Esophagus muscularis mucosa (tissue), 4 donors: ENCODE measurements at regions not wholly inside any gene's neighbourhood (a gene's known extent, or its start where the extent isn't known, plus 50 kb on each side); places are given as distances from the start of the nearest gene placed in this dataset.

Experiments
- DNase-seq: peaks from one replicate; pipeline ENCODE4 v3.0.0-alpha.2; 2017; ENCODE audit errors: extremely low spot score
- H3K27ac ChIP-seq, 4 donors: fragments of 200-600 bp; sonication (generic); replicated peaks in 1 of 4; 1 replicate in 3 of 4; 2 replicates in 1 of 4; pipeline ENCODE4 v1.5.1; 2016 to 2019; ENCODE audit warnings: mild to moderate bottlenecking in 1 of 4
- H3K27me3 ChIP-seq, 4 donors: fragments of 200-600 bp; sonication (generic); one replicate each; pipeline versions ENCODE4 v1.5.1 to v1.6.0; 2016 to 2019
- H3K36me3 ChIP-seq, 4 donors: fragments of 200-600 bp; sonication (generic); one replicate each; pipeline ENCODE4 v1.5.1; 2016 to 2019
- H3K4me1 ChIP-seq, 4 donors: fragments of 200-600 bp; sonication (generic); one replicate each; pipeline ENCODE4 v1.5.1; 2016 to 2019
- H3K4me3 ChIP-seq, 4 donors: fragments of 200-600 bp; sonication (generic); 1 replicate in 2 of 4; 2 replicates in 2 of 4; pipeline ENCODE4 v1.5.1; 2016 to 2019; ENCODE audit warnings: mild to moderate bottlenecking in 4 of 4, moderate library complexity in 1 of 4
- H3K9me3 ChIP-seq, 4 donors: fragments of 200-600 bp; sonication (generic); 1 replicate in 3 of 4; 2 replicates in 1 of 4; pipeline ENCODE4 v1.5.1; 2016 to 2019
- EP300 ChIP-seq: sonication (generic); formaldehyde crosslinking; IDR thresholded peaks from one replicate; pipeline ENCODE4 v1.6.1; 2017; ENCODE audit warnings: antibody characterized with exemption
- POLR2A ChIP-seq: fragments of 450-650 bp; IDR thresholded peaks from one replicate; pipeline ENCODE4 v1.6.1; 2017; ENCODE audit warnings: antibody characterized with exemption, moderate library complexity, mild to moderate bottlenecking, low read depth
- POLR2AphosphoS5 ChIP-seq, 2 donors: sonication (generic); formaldehyde crosslinking; IDR thresholded peaks; one replicate each; pipeline ENCODE4 v1.6.1; 2017; ENCODE audit warnings: antibody characterized with exemption in 2 of 2
- WGBS: methylation state at CpG from one replicate; pipeline ENCODE4 v1.1.5; 2018; 5-methylcytosine and 5-hydroxymethylcytosine counted together
- intact Hi-C: fragments of 100-400 bp; cut with DNase I; formaldehyde crosslinking; loops from one replicate; pipeline ENCODE4 v1.15.1; 2023
- TF ChIP-seq, protein P1 (sequence below), 3 experiments: fragments of 200-600 bp in 2 of 3; fragments of 450-650 bp in 1 of 3; sonication (generic) in 2 of 3; IDR thresholded peaks; one replicate each; pipeline ENCODE4 v1.5.1; 2017 to 2019; ENCODE audit warnings: antibody characterized with exemption in 3 of 3, mild to moderate bottlenecking in 2 of 3, moderate library complexity in 1 of 3

DNA sequence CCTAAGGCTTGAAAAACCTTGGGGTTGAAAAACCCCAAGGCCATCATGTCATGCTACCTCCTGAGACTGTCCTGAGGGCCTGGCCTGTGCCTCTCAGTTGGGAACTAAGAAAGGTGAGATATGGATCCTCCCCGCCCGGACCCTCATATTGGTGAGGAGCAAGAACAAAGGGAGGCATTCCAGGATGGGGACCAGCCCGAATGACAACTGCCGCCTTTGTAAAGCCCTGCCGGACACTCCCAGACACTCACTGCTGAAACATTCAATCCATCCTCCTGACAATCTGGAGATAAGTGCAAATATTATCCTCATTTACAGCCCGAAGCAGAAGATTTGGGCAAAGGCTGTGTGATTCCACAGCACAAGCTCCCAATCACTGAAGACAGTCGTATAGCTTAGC is 298.3 kb downstream of the NSG2 start:
- intact Hi-C loops: no loop called here

DNA sequence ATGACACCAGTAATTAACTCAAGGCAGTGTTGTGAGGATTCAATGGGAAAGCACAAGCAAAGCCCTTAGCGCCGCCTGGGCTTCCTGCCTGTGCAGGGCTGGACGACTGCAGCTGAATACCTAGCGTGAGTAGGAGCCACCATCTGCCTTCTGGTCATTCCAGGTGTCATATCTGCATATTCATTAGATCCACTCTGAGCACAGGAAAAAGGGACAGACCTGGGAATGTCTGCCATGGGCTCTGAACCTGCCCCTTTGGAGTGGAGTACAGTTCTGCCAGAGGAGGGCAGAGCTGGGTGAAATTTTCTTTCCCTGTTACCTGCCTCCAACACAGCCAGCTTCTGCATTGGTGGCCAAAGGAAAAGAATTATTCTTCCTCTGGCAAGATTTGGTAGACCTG is 298.8 kb downstream of the NSG2 start:
- no peak for TF ChIP-seq EP300
- no peak for TF ChIP-seq POLR2AphosphoS5 (IDR thresholded peaks at IDR 0.05)
- no peak for TF ChIP-seq POLR2A
- TF ChIP-seq, protein P1, sequence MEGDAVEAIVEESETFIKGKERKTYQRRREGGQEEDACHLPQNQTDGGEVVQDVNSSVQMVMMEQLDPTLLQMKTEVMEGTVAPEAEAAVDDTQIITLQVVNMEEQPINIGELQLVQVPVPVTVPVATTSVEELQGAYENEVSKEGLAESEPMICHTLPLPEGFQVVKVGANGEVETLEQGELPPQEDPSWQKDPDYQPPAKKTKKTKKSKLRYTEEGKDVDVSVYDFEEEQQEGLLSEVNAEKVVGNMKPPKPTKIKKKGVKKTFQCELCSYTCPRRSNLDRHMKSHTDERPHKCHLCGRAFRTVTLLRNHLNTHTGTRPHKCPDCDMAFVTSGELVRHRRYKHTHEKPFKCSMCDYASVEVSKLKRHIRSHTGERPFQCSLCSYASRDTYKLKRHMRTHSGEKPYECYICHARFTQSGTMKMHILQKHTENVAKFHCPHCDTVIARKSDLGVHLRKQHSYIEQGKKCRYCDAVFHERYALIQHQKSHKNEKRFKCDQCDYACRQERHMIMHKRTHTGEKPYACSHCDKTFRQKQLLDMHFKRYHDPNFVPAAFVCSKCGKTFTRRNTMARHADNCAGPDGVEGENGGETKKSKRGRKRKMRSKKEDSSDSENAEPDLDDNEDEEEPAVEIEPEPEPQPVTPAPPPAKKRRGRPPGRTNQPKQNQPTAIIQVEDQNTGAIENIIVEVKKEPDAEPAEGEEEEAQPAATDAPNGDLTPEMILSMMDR (IDR thresholded peaks at IDR 0.05): no peak
- DNase-seq: no peak
- Histone ChIP-seq H3K9me3 (peaks cover 0 to 4% (median 0%) of the 10 kb centered on the region in 4 donors), H3K27ac (no peak overlapping the region), H3K27me3 (peaks cover 0 to 3% (median 0%) of the 10 kb centered on the region in 4 donors), H3K4me1 (peaks cover 6 to 16% (median 13%) of the 10 kb centered on the region in 4 donors), H3K36me3 (no peaks in the 10 kb centered on the region), H3K4me3 (no peak overlapping the region)
- 87% methylated on average over 4 of the region's 4 CpGs for WGBS
- intact Hi-C loops: no loop called here

More for the DNA sequence above, 298.3 kb downstream of the NSG2 start:
- H3K36me3 ChIP-seq: no peaks in the 10 kb centered on the region
- H3K4me3 ChIP-seq: no peak overlapping the region
- TF ChIP-seq, protein P1 (IDR thresholded peaks at IDR 0.05): no peak
- TF ChIP-seq POLR2A: no peak
- TF ChIP-seq POLR2AphosphoS5 (IDR thresholded peaks at IDR 0.05): no peak
- no peak for TF ChIP-seq EP300
- H3K27me3 ChIP-seq: peaks cover 0 to 8% (median 0%) of the 10 kb centered on the region in 4 donors
- no peak overlapping the region for H3K27ac ChIP-seq
- H3K4me1 ChIP-seq: peaks cover 6 to 13% (median 11%) of the 10 kb centered on the region in 4 donors
- DNase-seq: no peak
- H3K9me3 ChIP-seq: peaks cover 0 to 4% (median 0%) of the 10 kb centered on the region in 4 donors
- 91% methylated on average over 7 of the region's 7 CpGs for WGBS

DNA sequence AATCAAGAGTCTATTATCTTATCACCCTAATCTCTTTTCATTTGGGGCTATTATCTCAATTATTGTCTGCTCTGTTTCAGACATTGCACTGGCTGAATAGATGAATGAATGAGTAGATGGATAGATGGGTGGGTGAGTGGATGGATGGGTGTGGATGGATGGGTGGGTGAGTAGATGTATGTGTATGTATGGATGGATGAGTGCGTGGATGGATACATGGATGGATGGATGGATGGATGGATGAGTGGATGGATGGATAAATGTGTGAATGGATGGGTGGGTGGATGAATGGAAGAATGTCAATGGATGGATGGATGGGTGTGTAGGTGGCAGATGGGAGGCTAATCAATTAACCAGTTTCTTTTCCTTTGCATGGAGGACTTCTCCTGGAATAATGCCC is 301.7 kb downstream of the NSG2 start:
- peaks cover 6 to 16% (median 13%) of the 10 kb centered on the region in 4 donors for H3K4me1 ChIP-seq
- peaks cover 0 to 4% (median 0%) of the 10 kb centered on the region in 4 donors for H3K9me3 ChIP-seq
- intact Hi-C loops: no loop called here
- WGBS: 93% methylated on average over 1 of the region's 1 CpG
- no peak for TF ChIP-seq EP300
- TF ChIP-seq, protein P1 (IDR thresholded peaks at IDR 0.05): no peak
- TF ChIP-seq POLR2AphosphoS5 (IDR thresholded peaks at IDR 0.05): no peak
- no peaks in the 10 kb centered on the region for H3K36me3 ChIP-seq
- H3K27me3 ChIP-seq: no peaks in the 10 kb centered on the region
- DNase-seq: no peak
- no peak overlapping the region for H3K27ac ChIP-seq
- H3K4me3 ChIP-seq: no peak overlapping the region

DNA sequence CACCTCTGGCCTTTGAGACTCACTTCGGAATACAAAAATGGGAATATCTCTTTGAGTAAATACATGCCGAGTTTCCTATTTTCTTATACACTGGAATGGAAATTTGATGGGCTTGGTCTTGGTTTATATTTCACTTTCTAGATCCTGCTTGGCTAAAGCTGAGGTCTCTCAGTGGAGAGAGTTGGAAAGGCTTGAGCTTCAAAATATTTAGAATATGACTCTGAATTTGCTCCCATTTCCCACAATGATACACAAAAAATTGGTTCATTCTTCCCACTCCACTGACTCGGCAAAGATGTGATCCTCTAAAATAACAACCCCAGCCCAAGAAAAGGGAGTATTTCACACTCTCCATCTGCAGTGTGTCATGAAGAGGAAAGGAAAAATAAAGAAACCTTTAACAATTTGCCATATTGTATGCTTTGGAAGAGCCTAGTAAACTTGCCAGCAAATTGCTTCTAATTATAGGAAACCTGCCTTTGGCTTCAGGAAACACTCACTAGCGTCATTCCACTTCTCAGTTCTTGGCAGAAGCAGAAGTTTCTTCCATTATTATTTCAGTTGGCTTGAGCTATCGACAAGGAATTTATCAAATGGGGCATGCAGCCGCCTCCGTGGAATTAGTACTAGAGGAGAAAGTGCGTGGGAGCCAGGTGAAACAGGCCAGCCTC is 302.9 kb downstream of the NSG2 start:
- Histone ChIP-seq H3K27me3 (no peaks in the 10 kb centered on the region), H3K4me1 (peaks cover 6 to 16% (median 13%) of the 10 kb centered on the region in 4 donors), H3K9me3 (peaks cover 0 to 4% (median 0%) of the 10 kb centered on the region in 4 donors), H3K4me3 (no peak overlapping the region), H3K36me3 (no peaks in the 10 kb centered on the region), H3K27ac (no peak overlapping the region)
- intact Hi-C loops: no loop called here
- TF ChIP-seq EP300 (no peak), POLR2A (no peak), POLR2AphosphoS5 (IDR thresholded peaks at IDR 0.05) (no peak)
- TF ChIP-seq, protein P1 (IDR thresholded peaks at IDR 0.05): no peak
- no peak for DNase-seq
- 23% methylated on average over 8 of the region's 8 CpGs for WGBS

DNA sequence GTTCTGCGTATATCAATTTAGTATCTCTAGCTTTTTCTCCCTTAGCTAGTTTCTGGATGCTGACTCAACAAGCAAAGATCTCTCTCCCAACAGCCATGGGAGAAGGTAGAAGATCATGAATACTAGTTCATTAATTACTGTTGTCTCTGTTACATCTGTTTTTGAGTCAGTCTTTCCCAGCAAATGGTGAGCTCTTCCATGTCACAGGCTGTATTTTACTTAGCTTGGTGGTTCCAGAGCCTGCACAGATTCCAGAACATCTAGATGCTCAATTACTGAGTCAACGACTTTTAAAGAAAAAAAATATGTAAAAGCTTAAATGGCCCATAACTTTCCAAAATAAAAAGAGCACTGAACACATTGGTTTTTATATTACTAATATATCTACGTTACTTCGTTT is 307.2 kb downstream of the NSG2 start:
- DNase-seq: no peak
- Histone ChIP-seq H3K36me3 (no peaks in the 10 kb centered on the region), H3K27me3 (no peaks in the 10 kb centered on the region), H3K9me3 (no peaks in the 10 kb centered on the region), H3K4me1 (peaks cover 6 to 14% (median 13%) of the 10 kb centered on the region in 4 donors), H3K27ac (no peak overlapping the region), H3K4me3 (no peak overlapping the region)
- intact Hi-C loops: no loop called here
- no peak for TF ChIP-seq POLR2AphosphoS5 (IDR thresholded peaks at IDR 0.05)
- no peak for TF ChIP-seq POLR2A
- TF ChIP-seq, protein P1 (IDR thresholded peaks at IDR 0.05): no peak
- no peak for TF ChIP-seq EP300
- WGBS: 74% methylated on average over 4 of the region's 4 CpGs
